ENCODE measurements at regions not wholly inside any gene's neighbourhood (a gene's known extent, or its start where the extent isn't known, plus 50 kb on each side); places are given as distances from the start of the nearest gene placed in this dataset.

DNA sequence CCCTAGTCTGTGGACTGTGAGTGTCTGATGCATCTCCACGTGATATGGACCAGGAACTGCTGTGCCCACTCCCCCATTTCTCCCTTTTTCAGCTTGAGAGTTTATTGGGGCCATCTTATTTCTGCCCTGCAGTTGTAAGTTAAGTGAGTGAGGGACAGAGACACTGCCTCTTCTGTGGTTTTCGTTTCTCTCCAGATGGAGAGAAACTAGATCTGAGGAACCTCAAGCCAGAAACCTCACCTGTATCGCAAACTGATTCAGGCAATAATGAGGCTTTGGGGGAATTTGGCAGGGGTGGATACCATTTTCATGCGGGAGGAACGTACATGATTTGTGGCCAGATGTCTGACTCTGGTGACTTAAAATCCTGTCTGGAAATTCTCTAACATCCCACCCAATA, 641.7 kb downstream of the TNS3 start:
- no peak for TF ChIP-seq EP300 (IDR thresholded peaks at IDR 0.05)
- TF ChIP-seq, protein P1, sequence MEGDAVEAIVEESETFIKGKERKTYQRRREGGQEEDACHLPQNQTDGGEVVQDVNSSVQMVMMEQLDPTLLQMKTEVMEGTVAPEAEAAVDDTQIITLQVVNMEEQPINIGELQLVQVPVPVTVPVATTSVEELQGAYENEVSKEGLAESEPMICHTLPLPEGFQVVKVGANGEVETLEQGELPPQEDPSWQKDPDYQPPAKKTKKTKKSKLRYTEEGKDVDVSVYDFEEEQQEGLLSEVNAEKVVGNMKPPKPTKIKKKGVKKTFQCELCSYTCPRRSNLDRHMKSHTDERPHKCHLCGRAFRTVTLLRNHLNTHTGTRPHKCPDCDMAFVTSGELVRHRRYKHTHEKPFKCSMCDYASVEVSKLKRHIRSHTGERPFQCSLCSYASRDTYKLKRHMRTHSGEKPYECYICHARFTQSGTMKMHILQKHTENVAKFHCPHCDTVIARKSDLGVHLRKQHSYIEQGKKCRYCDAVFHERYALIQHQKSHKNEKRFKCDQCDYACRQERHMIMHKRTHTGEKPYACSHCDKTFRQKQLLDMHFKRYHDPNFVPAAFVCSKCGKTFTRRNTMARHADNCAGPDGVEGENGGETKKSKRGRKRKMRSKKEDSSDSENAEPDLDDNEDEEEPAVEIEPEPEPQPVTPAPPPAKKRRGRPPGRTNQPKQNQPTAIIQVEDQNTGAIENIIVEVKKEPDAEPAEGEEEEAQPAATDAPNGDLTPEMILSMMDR (IDR thresholded peaks at IDR 0.05), result no peak
